H1 (cell line): ENCODE measurements at regions not wholly inside any gene's neighbourhood (a gene's known extent, or its start where the extent isn't known, plus 50 kb on each side); places are given as distances from the start of the nearest gene placed in this dataset.

Experiments
- CTCF ChIA-PET: fragments of 300-600 bp; sonication (Branson Sonifier 250); formaldehyde crosslinking; loops from one replicate; lab custom pipeline; 2021; ENCODE audit not compliant: partially characterized antibody; lab: Charles Lee
- POLR2A ChIA-PET: fragments of 300-600 bp; sonication (Branson Sonifier 250); formaldehyde crosslinking; loops from one replicate; lab custom pipeline; 2021; ENCODE audit warnings: inconsistent platforms; ENCODE audit not compliant: partially characterized antibody; lab: Charles Lee
- DNase-seq, 2 experiments: peaks; one replicate each; pipeline versions ENCODE4 v3.0.0 to v3.0.0-alpha.2; 2010 to 2022; ENCODE audit warnings: low spot score in 2 of 2, low read depth in 1 of 2, mixed read lengths in 1 of 2
- FAIRE-seq: peaks from 2 replicates; lab custom pipeline; 2011; peaks lifted over from hg19 to GRCh38; lab: Jason Lieb, UNC
- H2AFZ ChIP-seq: 2 replicates; pipeline ENCODE4 v1.8.1; 2012; ENCODE audit warnings: low read length, inconsistent platforms
- H2AK5ac ChIP-seq: 2 replicates; pipeline ENCODE4 v1.6.1; 2013; ENCODE audit warnings: low read depth, low read length
- H2BK120ac ChIP-seq: replicated peaks from 2 replicates; pipeline ENCODE3; 2013; ENCODE audit warnings: low read depth, low read length, inconsistent platforms
- H2BK12ac ChIP-seq: 2 replicates; pipeline ENCODE4 v1.6.1; 2013; ENCODE audit warnings: low read depth, low read length
- H2BK15ac ChIP-seq: 2 replicates; pipeline ENCODE4 v1.6.1; 2013; ENCODE audit warnings: low read length
- H2BK20ac ChIP-seq: 2 replicates; pipeline ENCODE4 v1.6.1; 2013; ENCODE audit warnings: low read length
- H2BK5ac ChIP-seq: 2 replicates; pipeline ENCODE4 v1.6.1; 2013; ENCODE audit warnings: low read depth, low read length
- H3K14ac ChIP-seq: 2 replicates; pipeline ENCODE4 v1.6.1; 2013; ENCODE audit warnings: inconsistent platforms; ENCODE audit not compliant: insufficient read length
- H3K18ac ChIP-seq: 2 replicates; pipeline ENCODE4 v1.6.1; 2013; ENCODE audit warnings: low read length; ENCODE audit errors: extremely low read depth
- H3K23ac ChIP-seq: 2 replicates; pipeline ENCODE4 v1.6.1; 2013; ENCODE audit warnings: inconsistent platforms; ENCODE audit not compliant: insufficient read length
- H3K23me2 ChIP-seq: 2 replicates; pipeline ENCODE4 v1.6.1; 2013; ENCODE audit warnings: low read depth, low read length
- H3K27ac ChIP-seq: 2 replicates; pipeline ENCODE4 v1.6.1; 2011; ENCODE audit warnings: low read depth, low read length, inconsistent platforms
- H3K27me3 ChIP-seq, 4 experiments: replicated peaks in 1 of 4; 1 replicate in 1 of 4; 2 replicates in 3 of 4; pipeline versions ENCODE4 v1.6.1 to v1.8.1; 2011 to 2013; ENCODE audit warnings: low read length in 3 of 4, mild to moderate bottlenecking in 3 of 4, inconsistent platforms in 2 of 4, mixed read lengths in 2 of 4, moderate library complexity in 1 of 4; ENCODE audit not compliant: control insufficient read depth in 3 of 4, insufficient read depth in 3 of 4; ENCODE audit errors: extremely low read depth in 1 of 4
- H3K36me3 ChIP-seq, 4 experiments: 2 replicates each; pipeline versions ENCODE4 v1.6.1 to v1.8.1; 2011 to 2013; ENCODE audit warnings: mild to moderate bottlenecking in 4 of 4, low read length in 3 of 4, moderate library complexity in 2 of 4, control low read depth in 1 of 4, inconsistent platforms in 1 of 4; ENCODE audit not compliant: insufficient read depth in 4 of 4, control insufficient read depth in 2 of 4
- H3K4ac ChIP-seq: replicated peaks from 2 replicates; pipeline ENCODE3; 2013; ENCODE audit warnings: low read length, low read depth, mixed read lengths, inconsistent platforms; ENCODE audit not compliant: insufficient read length
- H3K4me1 ChIP-seq, 4 experiments: replicated peaks in 1 of 4; 1 replicate in 1 of 4; 2 replicates in 3 of 4; pipeline versions ENCODE4 v1.6.1 to v1.8.1; 2011 to 2013; ENCODE audit warnings: low read length in 3 of 4, inconsistent platforms in 2 of 4, mixed read lengths in 1 of 4; ENCODE audit not compliant: insufficient read depth in 4 of 4, control insufficient read depth in 3 of 4
- H3K4me2 ChIP-seq, 2 experiments: 2 replicates each; pipeline versions ENCODE4 v1.6.1 to v1.8.1; 2011 to 2013; ENCODE audit warnings: low read depth in 2 of 2, low read length in 2 of 2, control low read depth in 1 of 2, inconsistent platforms in 1 of 2, mild to moderate bottlenecking in 1 of 2; ENCODE audit not compliant: insufficient read depth in 1 of 2
- H3K4me3 ChIP-seq, 4 experiments: fragments of 200-600, 300-600 bp in 1 of 4; sonication (generic), shearing (Covaris generic), sonication (Bioruptor Twin) in 1 of 4; 2 replicates each; pipeline versions ENCODE4 v1.5.1 to v1.8.1; 2011 to 2016; ENCODE audit warnings: low read length in 4 of 4, low read depth in 3 of 4, control low read depth in 2 of 4, inconsistent platforms in 2 of 4, mild to moderate bottlenecking in 2 of 4, mixed read lengths in 1 of 4, moderate library complexity in 1 of 4; ENCODE audit not compliant: insufficient read depth in 2 of 4; ENCODE audit errors: extremely low read depth in 1 of 4
- H3K56ac ChIP-seq: replicated peaks from 2 replicates; pipeline ENCODE3; 2013; ENCODE audit warnings: low read depth, mild to moderate bottlenecking, mixed read lengths, low read length, inconsistent platforms; ENCODE audit not compliant: insufficient read length
- H3K79me1 ChIP-seq: 2 replicates; pipeline ENCODE4 v1.6.1; 2013; ENCODE audit warnings: low read depth, low read length, control low read depth
- H3K79me2 ChIP-seq, 2 experiments: 2 replicates each; pipeline versions ENCODE4 v1.6.1 to v1.8.1; 2012 to 2013; ENCODE audit warnings: low read length in 2 of 2, mild to moderate bottlenecking in 2 of 2, inconsistent platforms in 1 of 2; ENCODE audit not compliant: insufficient read depth in 2 of 2, control insufficient read depth in 1 of 2
- H3K9ac ChIP-seq, 4 experiments: replicated peaks in 1 of 4; 1 replicate in 1 of 4; 2 replicates in 3 of 4; pipeline versions ENCODE4 v1.6.1 to v1.8.1; 2011 to 2013; ENCODE audit warnings: low read depth in 3 of 4, low read length in 3 of 4, control low read depth in 2 of 4, mild to moderate bottlenecking in 2 of 4, moderate library complexity in 2 of 4, inconsistent platforms in 1 of 4; ENCODE audit errors: extremely low read depth in 1 of 4
- H3K9me3 ChIP-seq, 2 experiments: 2 replicates each; pipeline versions ENCODE4 v1.6.1 to v1.8.1; 2012 to 2013; ENCODE audit warnings: mild to moderate bottlenecking in 2 of 2, moderate library complexity in 2 of 2, control low read depth in 1 of 2, inconsistent platforms in 1 of 2, low read depth in 1 of 2, low read length in 1 of 2, mixed read lengths in 1 of 2; ENCODE audit not compliant: insufficient read depth in 2 of 2
- H4K20me1 ChIP-seq, 2 experiments: replicated peaks in 1 of 2; 2 replicates each; pipeline versions ENCODE3 to v1.8.1; 2011 to 2013; ENCODE audit warnings: inconsistent platforms in 2 of 2, low read length in 2 of 2, mild to moderate bottlenecking in 1 of 2; ENCODE audit not compliant: insufficient read depth in 2 of 2, control insufficient read depth in 1 of 2
- H4K5ac ChIP-seq: 2 replicates; pipeline ENCODE4 v1.6.1; 2013; ENCODE audit warnings: low read length, low read depth, mixed read lengths, inconsistent platforms; ENCODE audit not compliant: insufficient read length
- H4K8ac ChIP-seq: 2 replicates; pipeline ENCODE4 v1.8.0; 2013; ENCODE audit warnings: mild to moderate bottlenecking, moderate library complexity, low read length, inconsistent platforms; ENCODE audit not compliant: insufficient read depth; ENCODE audit errors: extremely low read depth
- H4K91ac ChIP-seq: replicated peaks from 2 replicates; pipeline ENCODE3; 2013; ENCODE audit warnings: low read length, mixed read lengths, inconsistent platforms; ENCODE audit not compliant: insufficient read length
- ATF3 ChIP-seq: IDR thresholded peaks from 2 replicates; pipeline ENCODE4 v1.6.1; 2011; ENCODE audit warnings: low read depth, mild to moderate bottlenecking, low read length; ENCODE audit not compliant: insufficient read depth
- BCL11A ChIP-seq, 2 experiments: IDR thresholded peaks; one replicate each; pipeline ENCODE4 v1.6.1; 2011; ENCODE audit warnings: low read depth in 2 of 2, low read length in 2 of 2, mild to moderate bottlenecking in 2 of 2
- BRCA1 ChIP-seq: IDR thresholded peaks from 2 replicates; pipeline ENCODE4 v1.6.1; 2012; ENCODE audit warnings: low read depth, low read length, improper control_type of control experiment
- PHF8 ChIP-seq: fragments of 200-600 bp; sonication (generic); conservative IDR thresholded peaks from 2 replicates; pipeline ENCODE4 v1.7.1; 2012; ENCODE audit warnings: low read depth, mild to moderate bottlenecking, inconsistent platforms, low read length, moderate library complexity
- POLR2A ChIP-seq, 2 experiments: IDR thresholded peaks; 1 replicate in 1 of 2; 2 replicates in 1 of 2; pipeline ENCODE4 v1.6.1; 2011; ENCODE audit warnings: low read depth in 2 of 2, low read length in 2 of 2, mild to moderate bottlenecking in 2 of 2; ENCODE audit errors: control extremely low read depth in 1 of 2
- RBBP5 ChIP-seq: IDR thresholded peaks from 2 replicates; pipeline ENCODE4 v1.7.1; 2012; ENCODE audit warnings: low read depth, mild to moderate bottlenecking, inconsistent platforms, low read length, moderate library complexity, borderline replicate concordance
- SP2 ChIP-seq: IDR thresholded peaks from 2 replicates; pipeline ENCODE4 v1.6.1; 2012; ENCODE audit warnings: mild to moderate bottlenecking, low read length, inconsistent platforms
- WGBS, 2 experiments: shearing (Covaris generic) in 1 of 2; methylation state at CpG; one replicate each; pipeline versions ENCODE4 v1.1.6 to v1.1.7; 2013 to 2015; ENCODE audit warnings: low lambda C conversion rate in 2 of 2, mixed read lengths in 2 of 2, inconsistent platforms in 1 of 2, low coverage in 1 of 2, missing lambda C conversion rate in 1 of 2; ENCODE audit not compliant: insufficient replicate concordance in 2 of 2, insufficient coverage in 1 of 2, insufficient read length in 1 of 2; ENCODE audit errors: extremely low coverage in 1 of 2, missing lambda C conversion rate in 1 of 2; 5-methylcytosine and 5-hydroxymethylcytosine counted together

DNA sequence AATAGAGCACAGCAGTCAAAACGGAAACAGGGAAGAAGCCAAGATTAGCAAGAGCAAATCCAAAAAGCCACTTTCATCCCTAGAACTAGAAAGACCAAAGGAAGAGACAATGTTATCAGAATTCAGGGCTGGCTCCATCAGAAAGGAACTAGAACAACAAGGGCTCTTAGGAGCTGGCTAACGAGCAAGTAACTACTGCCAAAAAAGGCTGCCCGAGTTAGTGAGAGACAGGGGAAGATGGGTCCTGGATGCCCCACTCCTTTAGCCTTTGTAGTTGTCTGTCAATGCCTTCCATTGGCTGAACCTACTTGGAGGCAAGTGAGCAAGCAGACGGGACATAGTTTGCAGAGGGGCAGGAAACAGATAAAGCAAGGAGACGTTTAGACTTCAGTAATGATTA lies 240.4 kb downstream of the KLF12 start:
- 90% methylated on average over 5 of the region's 5 CpGs; no CpG with 5 or more reads in 1 of the 2 experiments for WGBS, 2 experiments
- H2BK20ac ChIP-seq = no peak overlapping the region
- H4K20me1 ChIP-seq = no peaks in the 10 kb centered on the region
- no peaks in the 10 kb centered on the region for H3K27me3 ChIP-seq
- no peak for FAIRE-seq
- DNase-seq = no peak
- no peak overlapping the region for H3K56ac ChIP-seq
- H2AFZ ChIP-seq = no peak overlapping the region
- H2BK5ac ChIP-seq = no peak overlapping the region
- H2AK5ac ChIP-seq = no peak overlapping the region
- H3K36me3 ChIP-seq = no peaks in the 10 kb centered on the region
- no peak overlapping the region for H3K9ac ChIP-seq
- peaks cover 0 to 8% (median under 1%) of the 10 kb centered on the region in 4 experiments; a peak in 2 of 7 replicates for H3K4me1 ChIP-seq
- H3K27ac ChIP-seq = no peak overlapping the region
- no peak overlapping the region for H4K5ac ChIP-seq
- H3K4ac ChIP-seq = no peak overlapping the region
- H3K23ac ChIP-seq = no peak overlapping the region
- H3K79me1 ChIP-seq = no peaks in the 10 kb centered on the region; the same call in 1 of the 2 replicates
- POLR2A ChIA-PET = no interaction called here
- no peak overlapping the region for H3K14ac ChIP-seq
- no peak overlapping the region for H2BK15ac ChIP-seq
- no peak overlapping the region for H4K91ac ChIP-seq
- H3K18ac ChIP-seq = no peak overlapping the region
- H3K23me2 ChIP-seq = no peaks in the 10 kb centered on the region
- no peak overlapping the region for H2BK120ac ChIP-seq
- no peak overlapping the region for H2BK12ac ChIP-seq
- H3K4me3 ChIP-seq = no peak overlapping the region
- CTCF ChIA-PET = interaction anchor here (1.0 to 1.5 kb wide), 2 partner anchors 52 to 393 kb away, joined by 3 read pairs; no protein-coding TSS in a partner anchor
- no peak overlapping the region for H4K8ac ChIP-seq
- no peaks in the 10 kb centered on the region for H3K9me3 ChIP-seq
- H3K4me2 ChIP-seq = no peak overlapping the region
- H3K79me2 ChIP-seq = no peaks in the 10 kb centered on the region
- TF ChIP-seq PHF8 (no peak), POLR2A (IDR thresholded peaks at IDR 0.05; ENCODE audit: control extremely low read depth in 1 of 2, low read depth in 2 of 2, low read length in 2 of 2) (no peak), RBBP5 (no peak), SP2 (no peak), BCL11A (IDR thresholded peaks at IDR 0.05; ENCODE audit: low read depth in 2 of 2, low read length in 2 of 2) (no peak), ATF3 (no peak), BRCA1 (no peak)
- TF ChIP-seq, all 59 proteins: peak for 0
